ENCODE measurements at regions not wholly inside any gene's neighbourhood (a gene's known extent, or its start where the extent isn't known, plus 50 kb on each side); places are given as distances from the start of the nearest gene placed in this dataset.

- no peak for DNase-seq (ENCODE audit: low spot score)
Measured at GRCh38 chr3:44056446-44057240, 185.0 kb upstream of the TOPAZ1 start.

- DNase-seq (ENCODE audit: low spot score) = peak; percentile 78
Measured at GRCh38 chr3:44058022-44058867, 183.4 kb upstream of the TOPAZ1 start.

- no peak for DNase-seq (ENCODE audit: low spot score)
Measured at GRCh38 chr3:44058868-44059203, 182.8 kb upstream of the TOPAZ1 start.

- DNase-seq (ENCODE audit: low spot score) = no peak
Measured at GRCh38 chr3:44060164-44060563, 181.5 kb upstream of the TOPAZ1 start.

GRCh38 chr3:44061268-44061667 lies 180.4 kb upstream of the TOPAZ1 start:
- DNase-seq (ENCODE audit: low spot score) = no peak

GRCh38 chr3:44061961-44062360 lies 179.7 kb upstream of the TOPAZ1 start:
- no peak for DNase-seq (ENCODE audit: low spot score)

GRCh38 chr3:44065311-44066094 lies 176.2 kb upstream of the TOPAZ1 start:
- no peak for DNase-seq (ENCODE audit: low spot score)

GRCh38 chr3:44066806-44067205 lies 174.9 kb upstream of the TOPAZ1 start:
- DNase-seq (ENCODE audit: low spot score) = no peak

- DNase-seq (ENCODE audit: low spot score) = no peak
Measured at GRCh38 chr3:44067431-44067830, 174.3 kb upstream of the TOPAZ1 start.

GRCh38 chr3:44068753-44069152 lies 172.9 kb upstream of the TOPAZ1 start:
- no peak for DNase-seq (ENCODE audit: low spot score)

- no peak for DNase-seq (ENCODE audit: low spot score)
Measured at GRCh38 chr3:44069276-44069675, 172.4 kb upstream of the TOPAZ1 start.

GRCh38 chr3:44070841-44071546 lies 170.7 kb upstream of the TOPAZ1 start:
- DNase-seq (ENCODE audit: low spot score) = no peak

GRCh38 chr3:44072601-44073540 lies 168.8 kb upstream of the TOPAZ1 start:
- no peak for DNase-seq (ENCODE audit: low spot score)

- no peak for DNase-seq (ENCODE audit: low spot score)
Measured at GRCh38 chr3:44074181-44074580, 167.5 kb upstream of the TOPAZ1 start.

- no peak for DNase-seq (ENCODE audit: low spot score)
Measured at GRCh38 chr3:44076221-44076829, 165.4 kb upstream of the TOPAZ1 start.

GRCh38 chr3:44077267-44077666 lies 164.4 kb upstream of the TOPAZ1 start:
- no peak for DNase-seq (ENCODE audit: low spot score)

- no peak for DNase-seq (ENCODE audit: low spot score)
Measured at GRCh38 chr3:44078863-44079262, 162.8 kb upstream of the TOPAZ1 start.

- DNase-seq (ENCODE audit: low spot score) = no peak
Measured at GRCh38 chr3:44079916-44080315, 161.8 kb upstream of the TOPAZ1 start.

GRCh38 chr3:44080474-44081072 lies 161.1 kb upstream of the TOPAZ1 start:
- DNase-seq (ENCODE audit: low spot score) = no peak

GRCh38 chr3:44090036-44090435 lies 151.7 kb upstream of the TOPAZ1 start:
- no peak for DNase-seq (ENCODE audit: low spot score)

All from GM03348 (cell line).